ENCODE measurements at regions not wholly inside any gene's neighbourhood (a gene's known extent, or its start where the extent isn't known, plus 50 kb on each side); places are given as distances from the start of the nearest gene placed in this dataset.
A peak's percentile ranks its signal among the peaks of the same experiment; 100 is the strongest.
"Not testable (repeated sequence)": the region's sequence is repeated elsewhere in the genome, so short reads cannot be mapped to it uniquely, and the experiment has no call there.

GRCh38 chr6:150684161-150684560, 84.5 kb downstream of the PLEKHG1 start:
- DNase-seq, result no peak

GRCh38 chr6:150684714-150685459, 85.2 kb downstream of the PLEKHG1 start:
- DNase-seq, result no peak

- peak in 3 of 4 experiments; percentile 8 to 22 (median 12) for DNase-seq
Observed at GRCh38 chr6:150685860-150686259, 86.2 kb downstream of the PLEKHG1 start.

- no peak for DNase-seq
Observed at GRCh38 chr6:150686566-150686965, 86.9 kb downstream of the PLEKHG1 start.

GRCh38 chr6:150687508-150687907, 87.8 kb downstream of the PLEKHG1 start:
- no peak for DNase-seq

- no peak for DNase-seq
Observed at GRCh38 chr6:150689900-150690590, 90.4 kb downstream of the PLEKHG1 start.

GRCh38 chr6:150690681-150691080, 91.0 kb downstream of the PLEKHG1 start:
- no peak for DNase-seq

GRCh38 chr6:150691463-150691862, 91.8 kb downstream of the PLEKHG1 start:
- no peak for DNase-seq

GRCh38 chr6:150692604-150693003, 92.9 kb downstream of the PLEKHG1 start:
- no peak for DNase-seq

GRCh38 chr6:150694889-150695288, 95.2 kb downstream of the PLEKHG1 start:
- DNase-seq, result no peak

- no peak for DNase-seq
Observed at GRCh38 chr6:150695652-150696051, 96.0 kb downstream of the PLEKHG1 start.

- DNase-seq, result no peak
Observed at GRCh38 chr6:150696190-150696589, 96.5 kb downstream of the PLEKHG1 start.

- not testable (repeated sequence) for DNase-seq
Observed at GRCh38 chr6:150696918-150697317, 97.2 kb downstream of the PLEKHG1 start.

GRCh38 chr6:150697515-150697914, 97.8 kb downstream of the PLEKHG1 start:
- no peak for DNase-seq

- no peak for DNase-seq
Observed at GRCh38 chr6:150698391-150698790, 98.7 kb downstream of the PLEKHG1 start.

GRCh38 chr6:150702675-150703074, 103.0 kb downstream of the PLEKHG1 start:
- DNase-seq, result no peak

GRCh38 chr6:150704447-150705192, 104.9 kb downstream of the PLEKHG1 start:
- no peak for DNase-seq

GRCh38 chr6:150705392-150705791, 105.7 kb downstream of the PLEKHG1 start:
- DNase-seq, result no peak

GRCh38 chr6:150710236-150710635, 110.6 kb downstream of the PLEKHG1 start:
- no peak for DNase-seq

- no peak for DNase-seq
Observed at GRCh38 chr6:150711061-150711460, 111.4 kb downstream of the PLEKHG1 start.

- no peak for DNase-seq
Observed at GRCh38 chr6:150711584-150712504, 112.2 kb downstream of the PLEKHG1 start.

GRCh38 chr6:150712505-150713252, 113.0 kb downstream of the PLEKHG1 start:
- no peak for DNase-seq

Data from activated CD4-positive, CD25-positive, alpha-beta regulatory T cell (primary cell).